Transverse colon (tissue), 4 donors: ENCODE measurements at regions not wholly inside any gene's neighbourhood (a gene's known extent, or its start where the extent isn't known, plus 50 kb on each side); places are given as distances from the start of the nearest gene placed in this dataset.

Experiments
- POLR2A ChIP-seq: fragments of 450-650 bp; IDR thresholded peaks from one replicate; pipeline ENCODE4 v1.6.1; 2016; ENCODE audit warnings: antibody characterized with exemption, mild to moderate bottlenecking, moderate library complexity
- POLR2AphosphoS5 ChIP-seq, 3 donors: sonication (generic); formaldehyde crosslinking; IDR thresholded peaks; one replicate each; pipeline ENCODE4 v1.6.1; 2016; ENCODE audit warnings: antibody characterized with exemption in 3 of 3
- TF ChIP-seq, protein P1 (sequence below), 5 experiments: fragments of 200-600 bp in 3 of 5; fragments of 450-650 bp in 2 of 5; sonication (generic) in 3 of 5; IDR thresholded peaks; 1 replicate in 2 of 5; 2 replicates in 3 of 5; pipeline ENCODE4 v1.5.1; 2016 to 2017; ENCODE audit warnings: antibody characterized with exemption in 5 of 5, inconsistent platforms in 3 of 5, mild to moderate bottlenecking in 2 of 5, moderate library complexity in 1 of 5

DNA sequence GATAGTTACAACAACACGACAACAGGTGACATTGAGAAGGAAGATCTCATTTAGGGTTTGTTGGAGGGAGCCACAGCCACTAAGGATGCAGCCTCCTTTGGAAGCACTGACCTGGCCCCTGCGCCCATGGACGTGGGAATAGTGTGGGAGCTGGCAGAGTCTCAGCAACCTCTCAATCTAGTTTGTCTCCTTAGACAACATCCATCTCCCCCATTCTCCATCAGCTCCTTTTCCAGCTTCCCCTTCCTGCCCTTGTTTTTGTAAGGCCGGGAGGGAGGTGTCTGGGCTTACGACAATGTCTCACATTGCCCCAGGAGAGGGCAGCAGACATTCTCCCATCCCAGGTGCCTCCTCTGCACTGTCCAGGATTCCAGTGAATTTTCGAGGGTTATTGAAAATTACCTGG lies 170.2 kb upstream of the PZP start:
- TF ChIP-seq, protein P1, sequence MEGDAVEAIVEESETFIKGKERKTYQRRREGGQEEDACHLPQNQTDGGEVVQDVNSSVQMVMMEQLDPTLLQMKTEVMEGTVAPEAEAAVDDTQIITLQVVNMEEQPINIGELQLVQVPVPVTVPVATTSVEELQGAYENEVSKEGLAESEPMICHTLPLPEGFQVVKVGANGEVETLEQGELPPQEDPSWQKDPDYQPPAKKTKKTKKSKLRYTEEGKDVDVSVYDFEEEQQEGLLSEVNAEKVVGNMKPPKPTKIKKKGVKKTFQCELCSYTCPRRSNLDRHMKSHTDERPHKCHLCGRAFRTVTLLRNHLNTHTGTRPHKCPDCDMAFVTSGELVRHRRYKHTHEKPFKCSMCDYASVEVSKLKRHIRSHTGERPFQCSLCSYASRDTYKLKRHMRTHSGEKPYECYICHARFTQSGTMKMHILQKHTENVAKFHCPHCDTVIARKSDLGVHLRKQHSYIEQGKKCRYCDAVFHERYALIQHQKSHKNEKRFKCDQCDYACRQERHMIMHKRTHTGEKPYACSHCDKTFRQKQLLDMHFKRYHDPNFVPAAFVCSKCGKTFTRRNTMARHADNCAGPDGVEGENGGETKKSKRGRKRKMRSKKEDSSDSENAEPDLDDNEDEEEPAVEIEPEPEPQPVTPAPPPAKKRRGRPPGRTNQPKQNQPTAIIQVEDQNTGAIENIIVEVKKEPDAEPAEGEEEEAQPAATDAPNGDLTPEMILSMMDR (IDR thresholded peaks at IDR 0.05) = peak in 4 of 5 experiments; percentile 7 to 47 (median 32)
- TF ChIP-seq POLR2A (no peak), POLR2AphosphoS5 (IDR thresholded peaks at IDR 0.05) (no peak)
